ENCODE measurements at regions not wholly inside any gene's neighbourhood (a gene's known extent, or its start where the extent isn't known, plus 50 kb on each side); places are given as distances from the start of the nearest gene placed in this dataset.

DNA sequence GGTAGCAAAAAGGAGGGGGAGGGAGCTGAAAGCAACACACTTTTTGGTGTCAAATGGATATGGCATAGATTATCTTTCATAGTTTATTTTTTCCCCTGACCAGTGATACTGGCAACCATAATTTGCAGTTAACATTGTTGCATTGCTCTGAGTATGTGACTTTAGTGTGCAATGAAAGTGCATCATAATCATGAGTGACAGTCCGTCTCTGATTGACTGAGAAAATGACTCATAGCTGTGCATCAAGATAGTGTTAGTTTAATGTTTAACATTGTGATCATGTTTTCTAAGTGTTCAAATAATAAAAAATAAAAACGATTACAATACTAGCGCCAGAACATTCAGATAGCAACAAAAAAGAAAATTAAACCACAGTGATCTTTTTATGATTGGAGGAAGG is 952.4 kb upstream of the TENM4 start:
- no peak for DNase-seq

- DNase-seq = no peak
Measured at GRCh38 chr11:80390505-80390904, 949.7 kb upstream of the TENM4 start.

DNA sequence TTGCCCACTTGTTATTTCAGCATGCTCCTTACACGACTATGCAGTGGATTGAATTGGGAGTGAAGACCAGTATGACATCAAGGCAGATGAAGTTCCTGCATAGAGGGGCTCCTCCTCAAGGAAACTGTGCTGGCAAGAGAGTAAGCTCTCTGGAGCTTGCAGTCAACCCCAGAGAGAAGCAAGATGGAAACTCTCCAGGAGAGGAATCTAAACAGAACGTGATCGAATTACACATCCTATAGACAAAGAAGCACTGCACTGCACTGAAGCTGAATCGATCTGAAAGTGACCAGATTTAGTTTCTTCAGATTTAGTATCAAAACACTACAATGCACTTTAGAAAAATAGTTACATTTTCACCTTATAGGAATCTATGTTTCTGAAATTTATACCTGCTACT is 947.7 kb upstream of the TENM4 start:
- DNase-seq = no peak

DNA sequence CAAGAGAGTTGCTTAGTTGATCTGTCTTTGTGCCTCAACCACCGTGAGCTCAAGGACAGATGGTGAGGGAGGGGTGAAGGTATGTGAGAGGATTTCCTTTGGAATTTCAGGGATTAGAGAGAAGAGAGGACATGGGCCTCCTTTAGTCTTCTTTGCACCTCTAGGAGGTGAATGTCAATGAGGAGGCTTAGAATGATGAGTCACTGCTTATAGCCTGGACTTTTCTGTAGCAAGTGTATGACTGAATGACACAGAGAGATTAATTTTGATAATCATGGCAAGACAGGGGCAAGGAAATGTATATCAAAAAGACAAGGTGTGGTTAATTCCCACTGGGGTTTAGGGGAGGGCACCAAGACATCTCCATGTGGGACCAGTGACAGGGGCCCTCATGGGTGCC is 947.3 kb upstream of the TENM4 start:
- DNase-seq = no peak

DNA sequence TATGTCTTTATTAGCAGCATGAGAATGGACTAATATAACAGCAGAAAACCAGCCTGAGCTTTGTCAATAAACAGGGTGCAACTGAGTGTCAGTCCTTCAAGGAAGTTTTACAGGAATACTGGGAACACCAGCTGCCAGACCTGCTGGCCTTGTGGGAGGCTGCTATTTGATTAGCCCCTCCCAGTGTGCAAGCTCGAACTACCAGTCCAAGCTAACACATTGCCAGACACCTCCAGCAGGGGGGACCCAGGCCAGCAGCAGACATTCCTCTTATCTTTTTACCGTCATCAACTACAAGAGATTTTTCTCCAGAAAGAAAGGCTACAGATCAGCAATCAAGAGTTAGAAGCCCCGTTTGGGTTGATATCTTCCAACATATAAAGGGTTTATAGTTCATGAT is 942.8 kb upstream of the TENM4 start:
- no peak for DNase-seq

GRCh38 chr11:80379620-80380278 is 938.9 kb upstream of the TENM4 start:
- no peak for DNase-seq

DNA sequence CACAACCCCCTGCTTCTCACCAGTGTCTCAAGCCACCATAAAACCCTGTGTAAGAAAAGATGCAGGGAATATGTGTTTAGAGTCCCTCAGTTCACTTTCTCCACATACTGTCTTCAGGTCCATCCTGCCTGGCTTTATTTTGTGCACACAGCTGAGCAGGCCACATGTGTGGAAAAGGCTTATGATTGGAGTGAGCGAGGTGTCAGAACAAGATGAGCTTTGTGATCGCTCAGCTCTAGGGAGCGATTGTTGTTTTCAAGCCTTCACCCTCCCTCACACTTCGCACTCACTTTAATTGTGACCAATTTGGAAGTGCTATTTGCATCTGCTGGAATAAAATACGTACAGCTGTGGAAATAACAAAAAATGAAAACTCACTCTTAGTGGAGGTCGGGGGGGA is 931.1 kb upstream of the TENM4 start:
- DNase-seq = peak in 6 of 56 donors; percentile 3 to 11 (median 6)

GRCh38 chr11:80365980-80366379 is 925.1 kb upstream of the TENM4 start:
- DNase-seq = no peak

GRCh38 chr11:80365076-80365725 is 924.4 kb upstream of the TENM4 start:
- DNase-seq = no peak

GRCh38 chr11:80362563-80363340 is 921.9 kb upstream of the TENM4 start:
- no peak for DNase-seq

- DNase-seq = no peak
Measured at GRCh38 chr11:80355251-80355650, 914.4 kb upstream of the TENM4 start.

DNA sequence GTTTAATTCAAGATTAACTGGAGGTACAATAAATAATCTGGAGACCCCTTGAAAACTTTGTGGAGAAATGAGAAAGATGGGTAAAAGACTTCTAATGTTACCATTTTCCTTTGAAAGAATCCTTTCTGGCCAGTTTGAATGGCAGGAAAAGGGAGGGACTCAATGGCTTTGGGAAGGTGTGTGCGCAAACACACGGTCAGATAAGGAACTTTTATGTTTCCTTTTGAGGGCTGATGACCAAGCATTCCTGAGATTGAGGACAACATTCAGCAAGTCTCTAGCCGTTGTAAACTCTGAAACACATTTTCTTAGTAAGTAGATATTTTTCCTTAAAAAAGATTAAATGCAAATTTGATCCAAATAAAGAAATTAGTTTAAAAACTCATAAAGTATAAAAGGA is 909.7 kb upstream of the TENM4 start:
- no peak for DNase-seq

- DNase-seq = no peak
Measured at GRCh38 chr11:80349997-80350396, 909.2 kb upstream of the TENM4 start.

GRCh38 chr11:80346353-80347059 is 905.7 kb upstream of the TENM4 start:
- DNase-seq = no peak

GRCh38 chr11:80343436-80343835 is 902.6 kb upstream of the TENM4 start:
- DNase-seq = no peak

GRCh38 chr11:80338231-80338630 is 897.4 kb upstream of the TENM4 start:
- DNase-seq = no peak

- DNase-seq = no peak
Measured at GRCh38 chr11:80331694-80332093, 890.9 kb upstream of the TENM4 start.

GRCh38 chr11:80330264-80330663 is 889.4 kb upstream of the TENM4 start:
- DNase-seq = no peak

DNA sequence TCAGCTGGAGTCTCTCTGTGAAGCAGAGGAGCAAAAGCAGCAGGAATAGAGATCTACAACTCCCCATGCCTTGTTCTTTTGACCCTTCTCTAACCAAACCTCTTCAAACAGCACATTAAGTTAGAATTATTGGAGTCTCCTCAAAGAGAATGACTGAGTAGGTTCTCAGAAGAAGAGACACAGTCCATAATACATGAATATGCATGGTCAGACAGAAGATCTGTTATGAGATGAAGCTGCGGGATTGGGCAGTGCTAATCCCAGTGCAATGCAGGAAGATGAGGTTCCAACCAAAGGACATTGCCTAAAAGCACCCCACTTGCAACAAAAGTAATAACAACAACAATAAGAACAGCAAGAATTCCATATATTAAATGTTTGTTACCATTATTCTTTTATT is 887.9 kb upstream of the TENM4 start:
- DNase-seq = no peak

- DNase-seq = no peak
Measured at GRCh38 chr11:80327956-80328614, 887.3 kb upstream of the TENM4 start.

- DNase-seq = no peak
Measured at GRCh38 chr11:80321786-80322185, 881.0 kb upstream of the TENM4 start.
